Parathyroid adenoma (tissue), 2 donors: ENCODE measurements at regions not wholly inside any gene's neighbourhood (a gene's known extent, or its start where the extent isn't known, plus 50 kb on each side); places are given as distances from the start of the nearest gene placed in this dataset.

Experiments
- H2AFZ ChIP-seq: fragments of 300-600 bp; sonication (generic); one replicate; pipeline ENCODE4 v1.7.0; 2017; ENCODE audit warnings: antibody characterized with exemption, mild to moderate bottlenecking
- H3K27ac ChIP-seq: fragments of 300-600 bp; sonication (generic); one replicate; pipeline ENCODE4 v1.7.0; 2017
- H3K27me3 ChIP-seq: fragments of 300-600 bp; sonication (generic); one replicate; pipeline ENCODE4 v1.7.0; 2017; ENCODE audit warnings: low read length; ENCODE audit not compliant: control insufficient read depth, insufficient read depth
- H3K36me3 ChIP-seq: fragments of 300-600 bp; sonication (generic); one replicate; pipeline ENCODE4 v1.7.0; 2017; ENCODE audit warnings: low read length; ENCODE audit not compliant: control insufficient read depth, insufficient read depth
- H3K4me1 ChIP-seq: fragments of 300-600 bp; sonication (generic); one replicate; pipeline ENCODE4 v1.7.0; 2017; ENCODE audit warnings: control low read depth
- H3K4me2 ChIP-seq: fragments of 300-600 bp; sonication (generic); one replicate; pipeline ENCODE4 v1.7.0; 2017; ENCODE audit warnings: low read length
- H3K4me3 ChIP-seq: fragments of 300-600 bp; sonication (generic); one replicate; pipeline ENCODE4 v1.7.0; 2017; ENCODE audit warnings: low read depth, low read length
- H3K79me2 ChIP-seq: fragments of 300-600 bp; sonication (generic); one replicate; pipeline ENCODE4 v1.7.0; 2017; ENCODE audit warnings: control low read depth
- H3K9ac ChIP-seq: fragments of 300-600 bp; sonication (generic); one replicate; pipeline ENCODE4 v1.7.0; 2017; ENCODE audit warnings: mild to moderate bottlenecking
- H3K9me3 ChIP-seq: fragments of 300-600 bp; sonication (generic); one replicate; pipeline ENCODE4 v1.7.0; 2017; ENCODE audit warnings: low read length; ENCODE audit not compliant: control insufficient read depth
- CTCF ChIP-seq: fragments of 300-600 bp; sonication (generic); IDR thresholded peaks from one replicate; pipeline ENCODE4 v1.7.0; 2017; ENCODE audit warnings: antibody characterized with exemption, mild to moderate bottlenecking
- donor health status: primary hyperparathyroidism.

- no peak for TF ChIP-seq CTCF
- H2AFZ ChIP-seq: no peak overlapping the region
- H3K36me3 ChIP-seq: no peaks in the 10 kb centered on the region
- no peaks in the 10 kb centered on the region for H3K79me2 ChIP-seq
- no peak overlapping the region for H3K27ac ChIP-seq
- no peak overlapping the region for H3K4me2 ChIP-seq
- no peaks in the 10 kb centered on the region for H3K27me3 ChIP-seq
- no peaks in the 10 kb centered on the region for H3K4me1 ChIP-seq
- no peak overlapping the region for H3K4me3 ChIP-seq
- H3K9me3 ChIP-seq: no peaks in the 10 kb centered on the region
- no peak overlapping the region for H3K9ac ChIP-seq
These were observed 211.1 kb upstream of the MTNR1B start for GRCh38 chr11:92758241-92758780.

GRCh38 chr11:92759571-92760214 lies 209.8 kb upstream of the MTNR1B start:
- H3K9ac ChIP-seq: no peak overlapping the region
- H3K79me2 ChIP-seq: no peaks in the 10 kb centered on the region
- no peaks in the 10 kb centered on the region for H3K36me3 ChIP-seq
- no peaks in the 10 kb centered on the region for H3K4me1 ChIP-seq
- no peak overlapping the region for H3K4me3 ChIP-seq
- no peak overlapping the region for H3K4me2 ChIP-seq
- TF ChIP-seq CTCF: no peak
- H3K27ac ChIP-seq: no peak overlapping the region
- H3K27me3 ChIP-seq: no peaks in the 10 kb centered on the region
- no peaks in the 10 kb centered on the region for H3K9me3 ChIP-seq
- H2AFZ ChIP-seq: no peak overlapping the region

GRCh38 chr11:92762121-92762540 lies 207.3 kb upstream of the MTNR1B start:
- Histone ChIP-seq H3K27me3 (no peaks in the 10 kb centered on the region), H3K4me1 (no peaks in the 10 kb centered on the region), H3K27ac (no peak overlapping the region), H3K36me3 (no peaks in the 10 kb centered on the region), H3K9ac (no peak overlapping the region), H3K4me3 (no peak overlapping the region), H2AFZ (no peak overlapping the region), H3K9me3 (no peaks in the 10 kb centered on the region), H3K79me2 (no peaks in the 10 kb centered on the region), H3K4me2 (no peak overlapping the region)
- TF ChIP-seq CTCF: no peak

GRCh38 chr11:92763336-92763735 lies 206.1 kb upstream of the MTNR1B start:
- H3K4me1 ChIP-seq: no peaks in the 10 kb centered on the region
- no peaks in the 10 kb centered on the region for H3K79me2 ChIP-seq
- no peak overlapping the region for H3K4me3 ChIP-seq
- H3K9me3 ChIP-seq: no peaks in the 10 kb centered on the region
- no peak overlapping the region for H3K27ac ChIP-seq
- TF ChIP-seq CTCF: no peak
- H3K4me2 ChIP-seq: no peak overlapping the region
- H3K36me3 ChIP-seq: no peaks in the 10 kb centered on the region
- no peaks in the 10 kb centered on the region for H3K27me3 ChIP-seq
- H3K9ac ChIP-seq: no peak overlapping the region
- no peak overlapping the region for H2AFZ ChIP-seq

GRCh38 chr11:92764128-92764527 lies 205.3 kb upstream of the MTNR1B start:
- TF ChIP-seq CTCF: no peak
- H3K9ac ChIP-seq: no peak overlapping the region
- H3K4me3 ChIP-seq: no peak overlapping the region
- H3K9me3 ChIP-seq: no peaks in the 10 kb centered on the region
- H3K27me3 ChIP-seq: no peaks in the 10 kb centered on the region
- no peak overlapping the region for H3K4me2 ChIP-seq
- no peaks in the 10 kb centered on the region for H3K79me2 ChIP-seq
- no peak overlapping the region for H2AFZ ChIP-seq
- H3K27ac ChIP-seq: no peak overlapping the region
- no peaks in the 10 kb centered on the region for H3K36me3 ChIP-seq
- H3K4me1 ChIP-seq: no peaks in the 10 kb centered on the region
